SK-MEL-5 (cell line): ENCODE measurements at regions not wholly inside any gene's neighbourhood (a gene's known extent, or its start where the extent isn't known, plus 50 kb on each side); places are given as distances from the start of the nearest gene placed in this dataset.
A peak's percentile ranks its signal among the peaks of the same experiment; 100 is the strongest.

Source experiments
- DNase-seq: peaks from one replicate; pipeline ENCODE4 v3.0.0-alpha.2; 2016; ENCODE audit warnings: low read depth, low spot score
- in situ Hi-C: cut with HindIII; loops from 2 replicates; pipeline ENCODE4 v1.10.0; 2016; ENCODE audit warnings: low sequenced_read_pairs, high pct_unique_total_duplicates, low pct_unique_long_range_greater_than_20kb

DNA sequence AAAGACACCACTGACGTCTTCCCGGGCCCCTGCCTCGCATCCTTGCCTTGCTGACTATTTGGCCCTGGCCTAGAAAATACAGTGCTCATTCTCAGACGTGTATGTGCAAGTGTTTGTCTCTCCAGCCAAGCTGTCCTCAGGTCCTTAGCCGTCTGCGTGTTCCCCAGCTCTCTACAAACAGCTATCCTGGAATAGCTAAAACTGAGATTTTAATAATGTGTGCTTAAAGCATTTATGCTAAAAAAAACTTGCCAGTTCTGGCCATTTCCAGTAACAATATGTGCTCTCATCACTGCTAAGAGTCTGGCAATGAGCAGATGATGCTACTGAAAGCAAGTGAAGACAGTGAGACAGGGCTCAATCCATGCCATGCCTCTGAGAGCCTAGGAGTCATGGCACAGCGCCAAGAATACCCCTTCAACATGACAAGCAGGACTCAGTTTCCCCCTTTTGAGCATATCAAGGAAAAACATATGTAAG is 55.7 kb downstream of the IRF2BP2 start:
- in situ Hi-C loops = no loop called here
- DNase-seq = no peak

GRCh38 chr1:234553240-234554188 is 56.5 kb downstream of the IRF2BP2 start:
- DNase-seq = peak; percentile 28
- in situ Hi-C loops = no loop called here

- in situ Hi-C loops = no loop called here
Observed at GRCh38 chr1:234551032-234551378, 59.0 kb downstream of the IRF2BP2 start.

DNA sequence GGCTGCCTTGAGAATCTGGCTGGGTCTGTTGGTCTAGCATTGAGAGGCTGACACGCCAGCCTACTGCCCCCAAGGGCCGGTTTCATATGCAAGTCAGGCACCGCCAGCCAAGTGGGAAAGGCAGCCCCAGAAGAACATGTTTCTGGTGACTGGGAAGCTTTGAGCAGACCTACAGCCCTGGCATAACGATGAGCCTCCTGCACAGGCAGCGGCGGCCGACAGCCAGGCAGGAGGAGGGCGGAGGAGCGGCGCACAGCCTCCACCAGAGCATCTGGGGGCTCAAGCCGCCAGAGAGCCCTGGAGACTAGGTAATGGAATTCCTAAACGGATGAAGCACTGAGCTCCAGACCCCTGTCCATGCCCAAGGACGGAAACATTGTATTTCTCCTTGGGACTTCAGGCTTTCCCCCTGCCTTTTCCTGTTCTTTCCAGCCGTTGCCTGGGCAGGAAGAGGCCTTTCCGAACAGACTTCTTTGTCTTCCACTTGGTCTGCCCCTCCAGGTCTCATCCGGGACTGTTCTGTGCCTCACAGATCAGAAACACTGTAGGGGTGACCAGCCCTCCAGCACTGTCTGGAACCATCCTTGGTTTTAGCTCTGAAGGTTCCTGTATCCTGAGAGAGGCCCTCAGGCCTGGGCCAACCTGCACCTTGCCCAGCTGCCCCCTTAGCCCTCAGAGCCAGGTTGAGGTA is 59.5 kb downstream of the IRF2BP2 start:
- in situ Hi-C loops = no loop called here
- DNase-seq = peak; percentile 37

More at GRCh38 chr1:234551032-234551378, 59.0 kb downstream of the IRF2BP2 start:
- peak; percentile 68 for DNase-seq

- DNase-seq = no peak
- in situ Hi-C loops = no loop called here
Observed at GRCh38 chr1:234549447-234550021, 60.4 kb downstream of the IRF2BP2 start.

- in situ Hi-C loops = no loop called here
- no peak for DNase-seq
Observed at GRCh38 chr1:234546890-234547788, 62.8 kb downstream of the IRF2BP2 start.

- in situ Hi-C loops = no loop called here
- no peak for DNase-seq
Observed at GRCh38 chr1:234546387-234546704, 63.6 kb downstream of the IRF2BP2 start.

- DNase-seq = no peak
- in situ Hi-C loops = no loop called here
Observed at GRCh38 chr1:234545517-234546386, 64.2 kb downstream of the IRF2BP2 start.

- in situ Hi-C loops = no loop called here
- DNase-seq = peak; percentile 96
Observed at GRCh38 chr1:234544087-234544579, 65.2 kb upstream of the TARBP1 start.

DNA sequence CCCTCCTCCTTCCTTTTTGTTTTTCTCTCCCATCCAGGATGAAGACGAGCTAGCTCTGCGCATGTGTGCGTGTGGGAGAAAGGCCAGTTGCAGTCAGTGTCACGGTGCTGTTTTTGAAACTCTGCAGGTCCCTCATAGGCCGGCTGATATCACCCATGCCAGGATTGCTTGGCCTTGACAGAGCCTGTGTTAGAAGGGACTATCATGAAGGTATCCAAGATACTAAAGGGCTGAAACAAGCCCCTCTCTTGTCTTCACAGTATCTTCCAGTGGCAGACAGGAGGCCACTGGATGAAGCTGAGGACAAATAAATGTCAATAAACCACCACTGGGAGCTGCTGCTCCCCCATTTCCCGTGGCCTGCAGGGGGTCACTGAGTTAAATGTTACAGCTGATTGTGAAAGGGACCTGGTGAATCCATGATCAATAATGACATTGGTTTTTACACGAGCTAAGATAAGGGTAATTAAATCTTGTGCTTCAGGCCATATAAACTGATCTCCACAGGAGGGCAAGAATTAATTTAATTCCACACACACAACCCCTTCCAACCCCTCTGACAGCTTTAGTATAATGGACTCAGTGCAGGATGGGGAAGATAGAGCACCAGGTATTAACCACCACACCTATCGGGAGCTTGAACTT is 64.6 kb upstream of the TARBP1 start:
- in situ Hi-C loops = no loop called here
- DNase-seq = no peak

DNA sequence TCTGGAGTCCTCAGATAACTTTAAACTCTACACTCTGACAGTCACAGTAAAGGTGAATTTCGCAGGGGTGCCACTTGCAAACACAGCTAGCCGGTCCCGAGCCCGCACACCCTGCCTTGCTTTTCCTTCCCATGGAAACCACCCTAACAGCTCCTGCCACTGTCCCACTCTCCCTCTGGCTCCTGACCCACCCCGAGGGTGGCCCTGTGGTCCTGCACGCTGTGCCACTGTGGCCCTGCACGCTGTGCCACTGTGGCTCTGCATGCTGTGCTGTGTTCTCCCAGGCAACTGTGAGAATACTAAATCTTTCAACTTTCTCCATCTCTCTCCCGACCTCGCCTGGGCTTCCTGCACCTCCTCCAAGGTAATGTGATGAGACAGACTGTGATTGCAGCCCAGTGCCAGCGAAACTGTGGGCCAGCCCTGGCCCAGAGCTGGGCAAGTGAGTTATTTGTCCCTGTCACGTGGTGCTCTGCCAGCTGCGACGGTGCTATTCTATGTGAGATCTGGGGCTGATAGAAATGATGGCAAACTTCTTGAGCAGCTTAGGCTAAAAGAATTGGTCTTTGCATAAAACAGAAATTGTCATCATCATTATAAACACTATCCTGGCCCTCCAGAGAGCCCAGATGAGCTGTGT is 63.4 kb upstream of the TARBP1 start:
- DNase-seq = no peak
- in situ Hi-C loops = no loop called here

- in situ Hi-C loops = no loop called here
- DNase-seq = no peak
Observed at GRCh38 chr1:234541286-234541975, 62.5 kb upstream of the TARBP1 start.

- no peak for DNase-seq
- in situ Hi-C loops = no loop called here
Observed at GRCh38 chr1:234540404-234540762, 61.4 kb upstream of the TARBP1 start.

GRCh38 chr1:234539666-234540403 is 60.9 kb upstream of the TARBP1 start:
- DNase-seq = no peak
- in situ Hi-C loops = no loop called here
